Gastroesophageal sphincter (tissue), 4 donors: ENCODE measurements at regions not wholly inside any gene's neighbourhood (a gene's known extent, or its start where the extent isn't known, plus 50 kb on each side); places are given as distances from the start of the nearest gene placed in this dataset.

Experiments used
- ATAC-seq: fragments of 150-250 bp; one replicate; pipeline ENCODE4 v1.9.1; 2016; ENCODE audit warnings: mild to moderate bottlenecking, moderate library complexity
- H3K27ac ChIP-seq, 4 donors: fragments of 200-600 bp; sonication (generic) in 3 of 4; 1 replicate in 3 of 4; 2 replicates in 1 of 4; pipeline ENCODE4 v1.5.1; 2016 to 2019
- H3K27me3 ChIP-seq: fragments of 200-600 bp; sonication (generic); one replicate; pipeline ENCODE4 v1.5.1; 2019
- H3K36me3 ChIP-seq, 2 donors: fragments of 200-600 bp; sonication (generic); one replicate each; pipeline ENCODE4 v1.5.1; 2019; ENCODE audit warnings: control low read depth in 1 of 2
- H3K4me1 ChIP-seq, 3 donors: fragments of 200-600 bp; sonication (generic); 1 replicate in 2 of 3; 2 replicates in 1 of 3; pipeline ENCODE4 v1.5.1; 2016 to 2019; ENCODE audit warnings: control low read depth in 2 of 3
- H3K4me3 ChIP-seq, 2 donors: fragments of 200-600 bp; sonication (generic); one replicate each; pipeline ENCODE4 v1.5.1; 2019; ENCODE audit warnings: mild to moderate bottlenecking in 1 of 2, moderate library complexity in 1 of 2
- H3K9me3 ChIP-seq, 3 donors: fragments of 200-600 bp; sonication (generic); one replicate each; pipeline ENCODE4 v1.5.1; 2017 to 2019; ENCODE audit warnings: control low read depth in 2 of 3
- EP300 ChIP-seq: sonication (generic); formaldehyde crosslinking; IDR thresholded peaks from one replicate; pipeline ENCODE4 v1.6.1; 2017; ENCODE audit warnings: antibody characterized with exemption, mild to moderate bottlenecking
- POLR2A ChIP-seq, 2 donors: fragments of 450-650 bp; IDR thresholded peaks; one replicate each; pipeline ENCODE4 v1.6.1; 2017; ENCODE audit warnings: antibody characterized with exemption in 2 of 2, mild to moderate bottlenecking in 2 of 2, moderate library complexity in 1 of 2
- POLR2AphosphoS5 ChIP-seq: sonication (generic); formaldehyde crosslinking; IDR thresholded peaks from one replicate; pipeline ENCODE4 v1.6.1; 2017; ENCODE audit warnings: antibody characterized with exemption
- WGBS, 2 donors: methylation state at CpG; one replicate each; pipeline ENCODE4 v1.1.5; 2018; ENCODE audit warnings: low coverage in 1 of 2; 5-methylcytosine and 5-hydroxymethylcytosine counted together
- TF ChIP-seq, protein P1 (sequence below), 4 experiments: fragments of 200-600 bp in 2 of 4; fragments of 450-650 bp in 2 of 4; sonication (generic) in 1 of 4; IDR thresholded peaks; one replicate each; pipeline ENCODE4 v1.5.1; 2017 to 2019; ENCODE audit warnings: antibody characterized with exemption in 4 of 4, mild to moderate bottlenecking in 2 of 4, moderate library complexity in 2 of 4

DNA sequence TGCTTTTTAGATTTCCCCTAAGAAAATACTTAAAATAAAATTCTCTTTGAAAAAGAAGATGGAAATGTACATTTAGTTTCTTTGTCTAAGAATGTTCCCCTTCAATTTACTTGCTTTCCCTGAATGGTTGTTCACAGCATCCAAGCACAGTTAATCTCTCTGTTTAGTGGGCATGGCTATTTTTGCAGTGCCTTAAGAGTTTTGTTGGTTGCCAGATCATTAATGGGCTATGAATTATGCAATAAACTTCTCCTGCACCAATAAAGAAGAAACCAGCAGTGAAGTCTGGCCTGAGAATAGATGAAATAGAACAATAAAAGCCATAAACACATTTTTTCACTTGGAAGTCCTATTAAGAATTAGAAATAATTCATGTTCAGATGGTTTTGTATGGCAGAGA lies 980.4 kb upstream of the IGFBP7 start:
- ATAC-seq: peak; percentile 41
- Histone ChIP-seq H3K9me3 (no peaks in the 10 kb centered on the region), H3K4me1 (peaks cover 0 to 13% (median 0%) of the 10 kb centered on the region in 3 donors), H3K27ac (no peak overlapping the region), H3K4me3 (no peak overlapping the region), H3K36me3 (no peaks in the 10 kb centered on the region), H3K27me3 (no peaks in the 10 kb centered on the region)
- TF ChIP-seq, protein P1, sequence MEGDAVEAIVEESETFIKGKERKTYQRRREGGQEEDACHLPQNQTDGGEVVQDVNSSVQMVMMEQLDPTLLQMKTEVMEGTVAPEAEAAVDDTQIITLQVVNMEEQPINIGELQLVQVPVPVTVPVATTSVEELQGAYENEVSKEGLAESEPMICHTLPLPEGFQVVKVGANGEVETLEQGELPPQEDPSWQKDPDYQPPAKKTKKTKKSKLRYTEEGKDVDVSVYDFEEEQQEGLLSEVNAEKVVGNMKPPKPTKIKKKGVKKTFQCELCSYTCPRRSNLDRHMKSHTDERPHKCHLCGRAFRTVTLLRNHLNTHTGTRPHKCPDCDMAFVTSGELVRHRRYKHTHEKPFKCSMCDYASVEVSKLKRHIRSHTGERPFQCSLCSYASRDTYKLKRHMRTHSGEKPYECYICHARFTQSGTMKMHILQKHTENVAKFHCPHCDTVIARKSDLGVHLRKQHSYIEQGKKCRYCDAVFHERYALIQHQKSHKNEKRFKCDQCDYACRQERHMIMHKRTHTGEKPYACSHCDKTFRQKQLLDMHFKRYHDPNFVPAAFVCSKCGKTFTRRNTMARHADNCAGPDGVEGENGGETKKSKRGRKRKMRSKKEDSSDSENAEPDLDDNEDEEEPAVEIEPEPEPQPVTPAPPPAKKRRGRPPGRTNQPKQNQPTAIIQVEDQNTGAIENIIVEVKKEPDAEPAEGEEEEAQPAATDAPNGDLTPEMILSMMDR (IDR thresholded peaks at IDR 0.05): no peak
- TF ChIP-seq POLR2AphosphoS5: peak; percentile 53
- TF ChIP-seq EP300: no peak
- TF ChIP-seq POLR2A (IDR thresholded peaks at IDR 0.05): no peak

DNA sequence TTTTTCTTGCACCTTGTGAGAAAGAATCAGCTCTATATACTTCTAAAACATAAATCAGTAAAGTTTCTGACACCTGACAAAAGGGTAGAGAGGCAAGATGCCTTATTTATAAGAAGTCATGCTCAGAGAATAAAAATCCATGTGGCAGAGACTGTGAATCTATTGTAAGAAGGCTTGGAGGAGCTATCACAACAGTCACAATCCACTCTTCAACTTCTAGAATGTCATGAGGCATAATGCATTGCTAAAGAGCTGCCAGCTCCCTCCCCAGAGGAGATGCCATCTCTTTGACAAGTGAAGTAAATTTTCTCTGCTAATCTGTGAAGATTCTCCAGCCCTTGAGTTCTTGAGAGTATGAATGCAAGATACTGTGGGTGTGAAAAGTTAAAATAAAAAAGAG lies 971.2 kb upstream of the IGFBP7 start:
- H3K27ac ChIP-seq: no peak overlapping the region
- no peak for ATAC-seq
- TF ChIP-seq, protein P1 (IDR thresholded peaks at IDR 0.05): no peak
- TF ChIP-seq EP300 (no peak), POLR2A (IDR thresholded peaks at IDR 0.05) (no peak), POLR2AphosphoS5 (no peak)
- H3K4me1 ChIP-seq: no peaks in the 10 kb centered on the region
- H3K4me3 ChIP-seq: no peak overlapping the region
- H3K9me3 ChIP-seq: no peaks in the 10 kb centered on the region
- no peaks in the 10 kb centered on the region for H3K27me3 ChIP-seq
- H3K36me3 ChIP-seq: no peaks in the 10 kb centered on the region

DNA sequence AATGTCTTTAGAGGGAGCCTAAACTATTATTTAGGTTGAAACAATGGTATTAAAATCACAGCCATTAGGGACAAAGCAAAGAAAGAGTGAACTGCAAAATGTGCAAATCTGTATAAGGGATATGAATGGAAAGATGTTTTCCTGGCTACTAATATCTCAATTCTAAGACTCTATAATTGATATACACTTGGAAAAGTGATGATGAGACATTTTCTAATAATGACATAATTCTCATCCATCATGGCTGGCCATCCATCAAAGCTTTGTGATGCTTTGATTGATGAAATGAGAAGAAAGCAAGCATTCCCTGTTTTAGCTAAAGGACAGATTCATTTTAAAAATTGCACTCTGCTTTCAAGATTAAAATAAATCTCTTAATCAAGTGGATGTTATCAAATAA lies 965.5 kb upstream of the IGFBP7 start:
- Histone ChIP-seq H3K36me3 (no peaks in the 10 kb centered on the region), H3K9me3 (no peaks in the 10 kb centered on the region), H3K27ac (no peak overlapping the region), H3K27me3 (no peaks in the 10 kb centered on the region), H3K4me3 (no peak overlapping the region), H3K4me1 (no peaks in the 10 kb centered on the region)
- TF ChIP-seq POLR2A (IDR thresholded peaks at IDR 0.05): no peak
- TF ChIP-seq POLR2AphosphoS5: no peak
- TF ChIP-seq, protein P1 (IDR thresholded peaks at IDR 0.05): no peak
- TF ChIP-seq EP300: no peak
- ATAC-seq: no peak

DNA sequence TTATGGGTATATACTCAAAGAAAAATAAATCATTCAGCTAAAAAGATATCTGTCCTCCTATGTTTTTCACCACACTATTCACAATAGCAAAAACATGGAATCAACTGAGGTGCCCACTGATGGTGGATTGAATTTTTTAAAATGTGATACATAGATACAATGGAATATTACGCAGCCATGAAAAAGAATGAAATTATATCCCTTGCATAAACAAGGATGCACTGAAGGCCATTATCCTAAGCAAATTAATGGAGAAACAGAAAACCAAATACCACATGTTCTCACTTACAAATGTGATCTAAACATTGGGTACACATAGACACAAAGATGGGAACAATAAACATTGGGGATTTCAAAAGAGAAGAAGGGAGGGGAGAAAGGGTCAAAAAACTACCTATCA lies 964.2 kb upstream of the IGFBP7 start:
- ATAC-seq: no peak
- WGBS, 2 donors: 75 to 100% methylated on average over 1 of the region's 1 CpG
- Histone ChIP-seq H3K27me3 (no peaks in the 10 kb centered on the region), H3K27ac (no peak overlapping the region), H3K36me3 (no peaks in the 10 kb centered on the region), H3K4me3 (no peak overlapping the region), H3K4me1 (no peaks in the 10 kb centered on the region), H3K9me3 (no peaks in the 10 kb centered on the region)
- TF ChIP-seq, protein P1 (IDR thresholded peaks at IDR 0.05): no peak
- TF ChIP-seq POLR2AphosphoS5 (no peak), POLR2A (IDR thresholded peaks at IDR 0.05) (no peak), EP300 (no peak)

DNA sequence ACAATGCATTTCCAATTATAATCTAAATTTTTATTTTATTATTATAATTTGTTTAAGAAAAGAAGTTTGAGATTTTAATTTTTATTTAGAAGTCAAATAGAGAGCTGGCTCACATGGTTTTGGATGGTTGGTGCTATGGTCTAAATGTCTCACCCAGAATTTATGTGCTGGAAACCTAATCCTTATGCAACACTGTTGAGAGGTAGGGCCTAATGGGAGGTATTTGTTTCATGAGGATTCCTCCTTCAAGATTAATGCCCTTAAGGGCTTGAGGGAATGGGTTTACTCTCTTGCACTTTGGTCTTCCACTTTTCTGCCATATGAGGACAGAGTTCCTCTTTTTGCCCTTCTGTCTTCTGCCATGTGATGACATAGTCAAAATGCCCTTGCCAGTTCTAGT lies 960.5 kb upstream of the IGFBP7 start:
- Histone ChIP-seq H3K9me3 (no peaks in the 10 kb centered on the region), H3K27me3 (no peaks in the 10 kb centered on the region), H3K4me3 (no peak overlapping the region), H3K36me3 (no peaks in the 10 kb centered on the region), H3K27ac (no peak overlapping the region), H3K4me1 (no peaks in the 10 kb centered on the region)
- ATAC-seq: no peak
- TF ChIP-seq, protein P1 (IDR thresholded peaks at IDR 0.05): no peak
- TF ChIP-seq POLR2AphosphoS5: no peak
- no peak for TF ChIP-seq POLR2A (IDR thresholded peaks at IDR 0.05)
- no peak for TF ChIP-seq EP300
